HepG2 (cell line): ENCODE measurements at regions not wholly inside any gene's neighbourhood (a gene's known extent, or its start where the extent isn't known, plus 50 kb on each side); places are given as distances from the start of the nearest gene placed in this dataset.

Source experiments
- GMEB2 ChIP-seq: IDR thresholded peaks from 2 replicates; pipeline ENCODE4 v1.6.1; 2016; ENCODE audit warnings: missing biosample characterization, missing genetic modification reagents, low read depth
- GTF2F1 ChIP-seq: fragments of 150-350 bp; IDR thresholded peaks from 2 replicates; pipeline ENCODE4 v1.6.1; 2014; ENCODE audit warnings: low read length
- HES4 ChIP-seq: sonication (generic); formaldehyde crosslinking; IDR thresholded peaks from 2 replicates; pipeline ENCODE4 v1.9.0; 2021; ENCODE audit warnings: mild to moderate bottlenecking, missing genetic modification reagents, borderline replicate concordance
- STAT5B ChIP-seq: sonication (generic); formaldehyde crosslinking; IDR thresholded peaks from 2 replicates; pipeline ENCODE4 v1.4.0; 2020; ENCODE audit warnings: missing genetic modification reagents
- TCF7 ChIP-seq: sonication (generic); IDR thresholded peaks from 2 replicates; pipeline ENCODE4 v1.6.1; 2016; ENCODE audit warnings: antibody characterized with exemption, low read depth
- TSC22D2 ChIP-seq: sonication (generic); formaldehyde crosslinking; IDR thresholded peaks from 2 replicates; pipeline ENCODE4 v1.5.1; 2020; ENCODE audit warnings: missing genetic modification reagents, mild to moderate bottlenecking, borderline replicate concordance
- ZFAT ChIP-seq: sonication (generic); formaldehyde crosslinking; conservative IDR thresholded peaks from 2 replicates; pipeline ENCODE4 v1.8.1; 2023; ENCODE audit warnings: missing genetic modification reagents, inconsistent platforms
- ZNF512 ChIP-seq: sonication (generic); formaldehyde crosslinking; IDR thresholded peaks from 2 replicates; pipeline ENCODE4 v1.4.0; 2020; ENCODE audit warnings: mild to moderate bottlenecking, missing genetic modification reagents
- ZNF710 ChIP-seq: sonication (generic); formaldehyde crosslinking; IDR thresholded peaks from 2 replicates; pipeline ENCODE4 v1.5.0; 2020; ENCODE audit warnings: mild to moderate bottlenecking, missing genetic modification reagents, borderline replicate concordance
- TF ChIP-seq, protein P1 (sequence below): sonication (generic); formaldehyde crosslinking; IDR thresholded peaks from 2 replicates; pipeline ENCODE4 v1.5.1; 2020; ENCODE audit warnings: mild to moderate bottlenecking, missing genetic modification reagents, borderline replicate concordance
- TF ChIP-seq, protein P2 (sequence below): sonication (generic); formaldehyde crosslinking; IDR thresholded peaks from 2 replicates; pipeline ENCODE4 v1.8.1; 2022; ENCODE audit warnings: mild to moderate bottlenecking, missing genetic modification reagents

GRCh38 chr13:18954254-18954653 lies 227.4 kb downstream of the TUBA3C start (continued):
- TF ChIP-seq, protein P1, sequence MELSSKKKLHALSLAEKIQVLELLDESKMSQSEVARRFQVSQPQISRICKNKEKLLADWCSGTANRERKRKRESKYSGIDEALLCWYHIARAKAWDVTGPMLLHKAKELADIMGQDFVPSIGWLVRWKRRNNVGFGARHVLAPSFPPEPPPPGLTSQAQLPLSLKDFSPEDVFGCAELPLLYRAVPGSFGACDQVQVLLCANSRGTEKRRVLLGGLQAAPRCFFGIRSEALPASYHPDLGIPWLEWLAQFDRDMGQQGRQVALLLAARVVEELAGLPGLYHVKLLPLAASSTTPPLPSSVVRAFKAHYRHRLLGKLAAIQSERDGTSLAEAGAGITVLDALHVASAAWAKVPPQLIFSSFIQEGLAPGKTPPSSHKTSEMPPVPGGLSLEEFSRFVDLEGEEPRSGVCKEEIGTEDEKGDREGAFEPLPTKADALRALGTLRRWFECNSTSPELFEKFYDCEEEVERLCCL (CRISPR knock-in tag): no peak
- TF ChIP-seq TCF7: no peak
- TF ChIP-seq ZNF710 (CRISPR knock-in tag): no peak
- TF ChIP-seq TSC22D2: no peak
- no peak for TF ChIP-seq GTF2F1
- TF ChIP-seq STAT5B: no peak
- TF ChIP-seq HES4 (CRISPR knock-in tag): no peak
- no peak for TF ChIP-seq ZNF512 (CRISPR knock-in tag)
- TF ChIP-seq GMEB2: no peak
- TF ChIP-seq, protein P2, sequence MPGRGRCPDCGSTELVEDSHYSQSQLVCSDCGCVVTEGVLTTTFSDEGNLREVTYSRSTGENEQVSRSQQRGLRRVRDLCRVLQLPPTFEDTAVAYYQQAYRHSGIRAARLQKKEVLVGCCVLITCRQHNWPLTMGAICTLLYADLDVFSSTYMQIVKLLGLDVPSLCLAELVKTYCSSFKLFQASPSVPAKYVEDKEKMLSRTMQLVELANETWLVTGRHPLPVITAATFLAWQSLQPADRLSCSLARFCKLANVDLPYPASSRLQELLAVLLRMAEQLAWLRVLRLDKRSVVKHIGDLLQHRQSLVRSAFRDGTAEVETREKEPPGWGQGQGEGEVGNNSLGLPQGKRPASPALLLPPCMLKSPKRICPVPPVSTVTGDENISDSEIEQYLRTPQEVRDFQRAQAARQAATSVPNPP (CRISPR knock-in tag): no peak
- TF ChIP-seq ZFAT: no peak
